Activated CD4-positive, alpha-beta memory T cell treated with anti-CD3 and anti-CD28 coated beads, Interleukin-2, amount 10 ng/mL, durations not matched to agents 7 days and 5 days (primary cell): ENCODE measurements at regions not wholly inside any gene's neighbourhood (a gene's known extent, or its start where the extent isn't known, plus 50 kb on each side); places are given as distances from the start of the nearest gene placed in this dataset.
A peak's percentile ranks its signal among the peaks of the same experiment; 100 is the strongest.

Experiments
- CTCF ChIA-PET: fragments of 350-600 bp; sonication (Branson Sonifier 250); formaldehyde crosslinking; loops from one replicate; lab custom pipeline; 2021; ENCODE audit warnings: antibody characterized with exemption, inconsistent platforms; lab: Charles Lee
- POLR2A ChIA-PET: fragments of 350-600 bp; sonication (Branson Sonifier 250); formaldehyde crosslinking; loops from one replicate; lab custom pipeline; 2021; ENCODE audit warnings: antibody characterized with exemption; lab: Charles Lee
- DNase-seq: peaks from one replicate; pipeline ENCODE4 v3.0.0-alpha.2; 2020
- H3K27ac Mint-ChIP-seq: one replicate; pipeline ENCODE4 v1.8.0; 2021; ENCODE audit warnings: mild to moderate bottlenecking, mixed read lengths
- H3K27me3 Mint-ChIP-seq: one replicate; pipeline ENCODE4 v1.8.0; 2021; ENCODE audit warnings: mixed read lengths
- H3K36me3 Mint-ChIP-seq: one replicate; pipeline ENCODE4 v1.8.0; 2021; ENCODE audit warnings: low read depth, mixed read lengths
- H3K4me1 Mint-ChIP-seq: one replicate; pipeline ENCODE4 v1.8.0; 2021; ENCODE audit warnings: mixed read lengths
- H3K4me3 Mint-ChIP-seq: one replicate; pipeline ENCODE4 v1.8.0; 2021; ENCODE audit warnings: mild to moderate bottlenecking, mixed read lengths
- H3K9me3 Mint-ChIP-seq: one replicate; pipeline ENCODE4 v1.8.0; 2021; ENCODE audit warnings: mixed read lengths

GRCh38 chr4:165597581-165598480, 219.0 kb downstream of the CPE start:
- ChIA-PET CTCF (no interaction called here), POLR2A (no interaction called here)
- Mint-ChIP-seq H3K27me3 (no peaks in the 10 kb centered on the region), H3K4me1 (peaks cover 1% of the 10 kb centered on the region), H3K9me3 (no peaks in the 10 kb centered on the region), H3K27ac (no peak overlapping the region), H3K36me3 (no peaks in the 10 kb centered on the region), H3K4me3 (no peak overlapping the region)
- no peak for DNase-seq

GRCh38 chr4:165600959-165601683, 222.3 kb downstream of the CPE start:
- ChIA-PET POLR2A (no interaction called here), CTCF (no interaction called here)
- Mint-ChIP-seq H3K9me3 (no peaks in the 10 kb centered on the region), H3K27me3 (no peaks in the 10 kb centered on the region), H3K36me3 (no peaks in the 10 kb centered on the region), H3K4me3 (no peak overlapping the region), H3K27ac (no peak overlapping the region), H3K4me1 (peaks cover 1% of the 10 kb centered on the region)
- no peak for DNase-seq

- no peak overlapping the region for H3K27ac Mint-ChIP-seq
- no peak overlapping the region for H3K4me3 Mint-ChIP-seq
- H3K9me3 Mint-ChIP-seq, result no peaks in the 10 kb centered on the region
- no peaks in the 10 kb centered on the region for H3K27me3 Mint-ChIP-seq
- ChIA-PET POLR2A (no interaction called here), CTCF (no interaction called here)
- no peaks in the 10 kb centered on the region for H3K36me3 Mint-ChIP-seq
- DNase-seq, result no peak
- H3K4me1 Mint-ChIP-seq, result peaks cover 1% of the 10 kb centered on the region
Observed at GRCh38 chr4:165602621-165603020, 223.8 kb downstream of the CPE start.

GRCh38 chr4:165604181-165604580, 225.4 kb downstream of the CPE start:
- ChIA-PET POLR2A (no interaction called here), CTCF (no interaction called here)
- Mint-ChIP-seq H3K4me3 (no peak overlapping the region), H3K9me3 (no peaks in the 10 kb centered on the region), H3K4me1 (peaks cover 1% of the 10 kb centered on the region), H3K36me3 (no peaks in the 10 kb centered on the region), H3K27ac (no peak overlapping the region), H3K27me3 (no peaks in the 10 kb centered on the region)
- no peak for DNase-seq

GRCh38 chr4:165605811-165606210, 227.0 kb downstream of the CPE start:
- Mint-ChIP-seq H3K27ac (no peak overlapping the region), H3K4me3 (no peak overlapping the region), H3K9me3 (no peaks in the 10 kb centered on the region), H3K27me3 (no peaks in the 10 kb centered on the region), H3K36me3 (no peaks in the 10 kb centered on the region), H3K4me1 (peaks cover 4% of the 10 kb centered on the region)
- POLR2A ChIA-PET, result no interaction called here
- CTCF ChIA-PET, result no interaction called here
- DNase-seq, result no peak

GRCh38 chr4:165606465-165607205, 227.8 kb downstream of the CPE start:
- peaks cover 8% of the 10 kb centered on the region for H3K4me1 Mint-ChIP-seq
- POLR2A ChIA-PET, result no interaction called here
- CTCF ChIA-PET, result no interaction called here
- H3K27me3 Mint-ChIP-seq, result no peaks in the 10 kb centered on the region
- no peak overlapping the region for H3K4me3 Mint-ChIP-seq
- DNase-seq, result no peak
- H3K9me3 Mint-ChIP-seq, result no peaks in the 10 kb centered on the region
- H3K27ac Mint-ChIP-seq, result no peak overlapping the region
- H3K36me3 Mint-ChIP-seq, result no peaks in the 10 kb centered on the region

- no peak for DNase-seq
- Mint-ChIP-seq H3K4me1 (peaks cover 13% of the 10 kb centered on the region), H3K36me3 (no peaks in the 10 kb centered on the region), H3K4me3 (no peak overlapping the region), H3K27me3 (no peaks in the 10 kb centered on the region), H3K27ac (no peak overlapping the region), H3K9me3 (no peaks in the 10 kb centered on the region)
- ChIA-PET POLR2A (no interaction called here), CTCF (no interaction called here)
Observed at GRCh38 chr4:165609653-165610052, 230.8 kb downstream of the CPE start.

- Mint-ChIP-seq H3K36me3 (no peaks in the 10 kb centered on the region), H3K4me3 (peak overlapping the region; percentile 30), H3K4me1 (peaks cover 13% of the 10 kb centered on the region), H3K27me3 (no peaks in the 10 kb centered on the region), H3K9me3 (no peaks in the 10 kb centered on the region), H3K27ac (no peak overlapping the region)
- ChIA-PET POLR2A (no interaction called here), CTCF (no interaction called here)
- no peak for DNase-seq
Observed at GRCh38 chr4:165610679-165611437, 232.1 kb downstream of the CPE start.

GRCh38 chr4:165612936-165613335, 234.1 kb downstream of the CPE start:
- Mint-ChIP-seq H3K27ac (no peak overlapping the region), H3K4me3 (no peak overlapping the region), H3K27me3 (no peaks in the 10 kb centered on the region), H3K4me1 (peaks cover 13% of the 10 kb centered on the region), H3K9me3 (no peaks in the 10 kb centered on the region), H3K36me3 (no peaks in the 10 kb centered on the region)
- DNase-seq, result no peak
- POLR2A ChIA-PET, result no interaction called here
- CTCF ChIA-PET, result no interaction called here

GRCh38 chr4:165613581-165613980, 234.8 kb downstream of the CPE start:
- H3K4me3 Mint-ChIP-seq, result no peak overlapping the region
- no peak for DNase-seq
- no peaks in the 10 kb centered on the region for H3K36me3 Mint-ChIP-seq
- no peaks in the 10 kb centered on the region for H3K27me3 Mint-ChIP-seq
- ChIA-PET POLR2A (no interaction called here), CTCF (no interaction called here)
- no peaks in the 10 kb centered on the region for H3K9me3 Mint-ChIP-seq
- no peak overlapping the region for H3K27ac Mint-ChIP-seq
- peaks cover 13% of the 10 kb centered on the region for H3K4me1 Mint-ChIP-seq

GRCh38 chr4:165620913-165621312, 242.1 kb downstream of the CPE start:
- no peaks in the 10 kb centered on the region for H3K36me3 Mint-ChIP-seq
- POLR2A ChIA-PET, result no interaction called here
- H3K4me3 Mint-ChIP-seq, result no peak overlapping the region
- H3K27me3 Mint-ChIP-seq, result no peaks in the 10 kb centered on the region
- H3K27ac Mint-ChIP-seq, result no peak overlapping the region
- DNase-seq, result no peak
- no peaks in the 10 kb centered on the region for H3K4me1 Mint-ChIP-seq
- CTCF ChIA-PET, result no interaction called here
- H3K9me3 Mint-ChIP-seq, result no peaks in the 10 kb centered on the region

GRCh38 chr4:165621983-165622382, 243.2 kb downstream of the CPE start:
- H3K9me3 Mint-ChIP-seq, result no peaks in the 10 kb centered on the region
- no peaks in the 10 kb centered on the region for H3K4me1 Mint-ChIP-seq
- no peak overlapping the region for H3K27ac Mint-ChIP-seq
- no peaks in the 10 kb centered on the region for H3K36me3 Mint-ChIP-seq
- DNase-seq, result no peak
- no peak overlapping the region for H3K4me3 Mint-ChIP-seq
- H3K27me3 Mint-ChIP-seq, result no peaks in the 10 kb centered on the region
- CTCF ChIA-PET, result no interaction called here
- POLR2A ChIA-PET, result no interaction called here

GRCh38 chr4:165625281-165625680, 246.5 kb downstream of the CPE start:
- H3K36me3 Mint-ChIP-seq, result no peaks in the 10 kb centered on the region
- POLR2A ChIA-PET, result no interaction called here
- H3K9me3 Mint-ChIP-seq, result no peaks in the 10 kb centered on the region
- H3K27me3 Mint-ChIP-seq, result no peaks in the 10 kb centered on the region
- H3K4me3 Mint-ChIP-seq, result no peak overlapping the region
- no peak overlapping the region for H3K27ac Mint-ChIP-seq
- no peaks in the 10 kb centered on the region for H3K4me1 Mint-ChIP-seq
- CTCF ChIA-PET, result no interaction called here
- no peak for DNase-seq
